Hepatocyte (in vitro differentiated cells): ENCODE measurements at regions not wholly inside any gene's neighbourhood (a gene's known extent, or its start where the extent isn't known, plus 50 kb on each side); places are given as distances from the start of the nearest gene placed in this dataset.

Experiments used
- CTCF ChIP-seq: fragments of 200-600 bp; sonication (generic); IDR thresholded peaks from 2 replicates; pipeline ENCODE4 v1.5.1; 2016; ENCODE audit warnings: antibody characterized with exemption, mild to moderate bottlenecking; ENCODE audit not compliant: poor library complexity
- EZH2 ChIP-seq: fragments of 200-600 bp; sonication (generic); IDR thresholded peaks from 2 replicates; pipeline ENCODE4 v1.6.1; 2016; ENCODE audit warnings: antibody characterized with exemption, mild to moderate bottlenecking, borderline replicate concordance
- EZH2phosphoT487 ChIP-seq: fragments of 200-600 bp; sonication (generic); IDR thresholded peaks from one replicate; pipeline ENCODE4 v1.6.1; 2018; ENCODE audit warnings: antibody characterized with exemption, mild to moderate bottlenecking, low read depth, moderate library complexity; ENCODE audit not compliant: unreplicated experiment, severe bottlenecking

- TF ChIP-seq CTCF (no peak), EZH2phosphoT487 (no peak), EZH2 (no peak)
Observed at GRCh38 chr5:93078082-93079038, 502.7 kb downstream of the NR2F1-AS1 start.
